Neural cell (in vitro differentiated cells): ENCODE measurements at regions not wholly inside any gene's neighbourhood (a gene's known extent, or its start where the extent isn't known, plus 50 kb on each side); places are given as distances from the start of the nearest gene placed in this dataset.
"Not testable (repeated sequence)": the region's sequence is repeated elsewhere in the genome, so short reads cannot be mapped to it uniquely, and the experiment has no call there.

Experiments used
- H2AFZ ChIP-seq: fragments of 200-600, 300-800 bp; sonication (generic), shearing (Covaris generic); 2 replicates; pipeline ENCODE4 v1.6.0; 2014; ENCODE audit warnings: low read depth, mild to moderate bottlenecking, antibody characterized with exemption, low read length, moderate library complexity
- H3F3A ChIP-seq: fragments of 200-600 bp; shearing (Covaris generic); 2 replicates; pipeline ENCODE4 v1.6.1; 2016; ENCODE audit warnings: mild to moderate bottlenecking, moderate library complexity, mixed read lengths, antibody characterized with exemption, low read length; ENCODE audit not compliant: insufficient read depth, poor library complexity, severe bottlenecking
- H3K27ac ChIP-seq: fragments of 200-600, 300-800 bp; sonication (generic), shearing (Covaris generic); 2 replicates; pipeline ENCODE4 v1.5.1; 2014; ENCODE audit warnings: mild to moderate bottlenecking, low read length, moderate library complexity
- H3K27me3 ChIP-seq: fragments of 300-800, 200-600 bp; sonication (generic), shearing (Covaris generic); 2 replicates; pipeline ENCODE4 v1.6.0; 2014; ENCODE audit warnings: mild to moderate bottlenecking, low read depth, low read length, moderate library complexity; ENCODE audit not compliant: insufficient read depth
- H3K36me3 ChIP-seq: fragments of 300-800, 200-600 bp; sonication (generic), shearing (Covaris generic); 2 replicates; pipeline ENCODE4 v1.5.1; 2014; ENCODE audit warnings: mild to moderate bottlenecking, antibody characterized with exemption, low read length, moderate library complexity; ENCODE audit not compliant: insufficient read depth
- H3K4me2 ChIP-seq: fragments of 300-800, 200-600 bp; sonication (generic), shearing (Covaris generic); 2 replicates; pipeline ENCODE4 v1.6.0; 2014; ENCODE audit warnings: mild to moderate bottlenecking, low read length
- H3K4me3 ChIP-seq: fragments of 300-800, 200-600 bp; sonication (generic), shearing (Covaris generic); 2 replicates; pipeline ENCODE4 v1.5.1; 2014; ENCODE audit warnings: mild to moderate bottlenecking, low read length, moderate library complexity
- H3K79me2 ChIP-seq: fragments of 200-600 bp; shearing (Covaris generic); replicated peaks from 2 replicates; pipeline ENCODE4 v1.6.0; 2014; ENCODE audit warnings: mild to moderate bottlenecking, low read length, moderate library complexity; ENCODE audit not compliant: insufficient read depth
- H3K9ac ChIP-seq: fragments of 300-800, 200-600 bp; sonication (generic), shearing (Covaris generic); 2 replicates; pipeline ENCODE4 v1.6.1; 2016; ENCODE audit warnings: mild to moderate bottlenecking, low read length, mixed read lengths
- H3K9me2 ChIP-seq: fragments of 200-600 bp; shearing (Covaris generic); 2 replicates; pipeline ENCODE4 v1.6.1; 2016; ENCODE audit warnings: mild to moderate bottlenecking, low read length, mixed read lengths; ENCODE audit not compliant: insufficient read depth
- H3K9me3 ChIP-seq: fragments of 200-600, 300-800 bp; sonication (generic), shearing (Covaris generic); 2 replicates; pipeline ENCODE4 v1.6.1; 2016; ENCODE audit warnings: mild to moderate bottlenecking, mixed run types, low read length, moderate library complexity, mixed read lengths
- H4K20me1 ChIP-seq: fragments of 200-600 bp; shearing (Covaris generic); 2 replicates; pipeline ENCODE4 v1.6.1; 2016; ENCODE audit warnings: mild to moderate bottlenecking, mixed run types; ENCODE audit not compliant: insufficient read depth
- EP300 ChIP-seq: fragments of 450-650 bp; conservative IDR thresholded peaks from 2 replicates; pipeline ENCODE4 v1.6.1; 2014; ENCODE audit warnings: antibody characterized with exemption, mild to moderate bottlenecking, moderate library complexity; ENCODE audit not compliant: poor library complexity, severe bottlenecking
- EZH2 ChIP-seq: fragments of 200-600, 300-800 bp; shearing (Covaris generic), sonication (generic); IDR thresholded peaks from 2 replicates; pipeline ENCODE4 v1.6.1; 2014; ENCODE audit warnings: antibody characterized with exemption, low read length, borderline replicate concordance, mild to moderate bottlenecking; ENCODE audit not compliant: insufficient read depth, poor library complexity, severe bottlenecking
- MXI1 ChIP-seq: fragments of 450-650 bp; conservative IDR thresholded peaks from 2 replicates; pipeline ENCODE4 v1.6.1; 2014; ENCODE audit warnings: antibody characterized with exemption, mild to moderate bottlenecking; ENCODE audit not compliant: poor library complexity, severe bottlenecking
- POLR2AphosphoS5 ChIP-seq: IDR thresholded peaks from 2 replicates; pipeline ENCODE4 v1.6.1; 2012
- RAD21 ChIP-seq: fragments of 450-650 bp; conservative IDR thresholded peaks from 2 replicates; pipeline ENCODE4 v1.6.1; 2014; ENCODE audit warnings: antibody characterized with exemption, mild to moderate bottlenecking, moderate library complexity
- REST ChIP-seq: IDR thresholded peaks from 2 replicates; pipeline ENCODE4 v1.6.1; 2012; ENCODE audit warnings: borderline replicate concordance
- SMC3 ChIP-seq: fragments of 450-650 bp; conservative IDR thresholded peaks from 2 replicates; pipeline ENCODE4 v1.6.1; 2014; ENCODE audit warnings: antibody characterized with exemption, mild to moderate bottlenecking, moderate library complexity; ENCODE audit not compliant: poor library complexity
- TAF1 ChIP-seq: IDR thresholded peaks from 2 replicates; pipeline ENCODE4 v1.6.1; 2012; ENCODE audit warnings: low read depth
- TF ChIP-seq, protein P1 (sequence below): fragments of 450-650 bp; IDR thresholded peaks from 2 replicates; pipeline ENCODE4 v1.5.1; 2014; ENCODE audit warnings: antibody characterized with exemption, mild to moderate bottlenecking, moderate library complexity; ENCODE audit not compliant: poor library complexity, severe bottlenecking

DNA sequence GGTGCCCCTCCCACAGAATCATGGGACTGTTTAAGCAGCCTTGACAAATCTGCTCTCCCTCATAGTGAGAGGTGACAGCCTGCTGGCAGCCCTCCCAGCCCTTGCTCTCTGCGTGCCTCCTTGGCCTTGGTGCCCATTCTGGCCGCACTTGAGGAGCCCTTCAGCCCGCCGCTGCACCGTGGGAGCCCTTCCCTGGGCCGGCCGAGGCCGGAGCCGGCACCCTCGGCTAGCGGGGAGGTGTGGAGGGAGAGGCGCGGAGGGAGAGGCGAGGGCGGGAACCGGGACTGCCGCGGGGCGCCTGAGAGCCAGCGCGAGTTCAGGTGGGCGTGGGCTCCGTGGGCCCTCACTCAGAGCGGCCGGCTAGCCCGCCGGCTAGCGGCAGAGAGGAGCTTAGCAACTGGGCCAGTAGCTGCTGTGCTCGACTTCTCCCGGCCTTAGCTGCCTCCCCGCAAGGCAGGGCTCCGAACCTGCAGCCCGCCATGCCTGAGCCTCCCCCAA, 125.9 kb upstream of the MYO10 start:
- H3K9me2 ChIP-seq, result no peaks in the 10 kb centered on the region
- H3K27me3 ChIP-seq, result no peaks in the 10 kb centered on the region
- no peaks in the 10 kb centered on the region for H3K79me2 ChIP-seq
- no peak overlapping the region for H3K27ac ChIP-seq
- no peak overlapping the region for H3K4me2 ChIP-seq
- no peaks in the 10 kb centered on the region for H4K20me1 ChIP-seq
- H3K9me3 ChIP-seq, result no peaks in the 10 kb centered on the region
- H3K9ac ChIP-seq, result no peak overlapping the region
- no peaks in the 10 kb centered on the region for H3K36me3 ChIP-seq
- no peaks in the 10 kb centered on the region for H3F3A ChIP-seq
- no peak overlapping the region for H2AFZ ChIP-seq
- TF ChIP-seq MXI1, result no peak
- no peak for TF ChIP-seq EZH2
- TF ChIP-seq RAD21, result no peak
- no peak for TF ChIP-seq SMC3
- TF ChIP-seq TAF1, result no peak
- TF ChIP-seq REST, result no peak
- no peak for TF ChIP-seq EP300
- TF ChIP-seq, protein P1, sequence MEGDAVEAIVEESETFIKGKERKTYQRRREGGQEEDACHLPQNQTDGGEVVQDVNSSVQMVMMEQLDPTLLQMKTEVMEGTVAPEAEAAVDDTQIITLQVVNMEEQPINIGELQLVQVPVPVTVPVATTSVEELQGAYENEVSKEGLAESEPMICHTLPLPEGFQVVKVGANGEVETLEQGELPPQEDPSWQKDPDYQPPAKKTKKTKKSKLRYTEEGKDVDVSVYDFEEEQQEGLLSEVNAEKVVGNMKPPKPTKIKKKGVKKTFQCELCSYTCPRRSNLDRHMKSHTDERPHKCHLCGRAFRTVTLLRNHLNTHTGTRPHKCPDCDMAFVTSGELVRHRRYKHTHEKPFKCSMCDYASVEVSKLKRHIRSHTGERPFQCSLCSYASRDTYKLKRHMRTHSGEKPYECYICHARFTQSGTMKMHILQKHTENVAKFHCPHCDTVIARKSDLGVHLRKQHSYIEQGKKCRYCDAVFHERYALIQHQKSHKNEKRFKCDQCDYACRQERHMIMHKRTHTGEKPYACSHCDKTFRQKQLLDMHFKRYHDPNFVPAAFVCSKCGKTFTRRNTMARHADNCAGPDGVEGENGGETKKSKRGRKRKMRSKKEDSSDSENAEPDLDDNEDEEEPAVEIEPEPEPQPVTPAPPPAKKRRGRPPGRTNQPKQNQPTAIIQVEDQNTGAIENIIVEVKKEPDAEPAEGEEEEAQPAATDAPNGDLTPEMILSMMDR, result no peak
- no peak for TF ChIP-seq POLR2AphosphoS5
- H3K4me3 ChIP-seq, result no peak overlapping the region

GRCh38 chr5:17062741-17063140, 126.7 kb upstream of the MYO10 start:
- not testable (repeated sequence) for H4K20me1 ChIP-seq, H3K27ac ChIP-seq, H3K27me3 ChIP-seq, H3K79me2 ChIP-seq, H3K9ac ChIP-seq, H3F3A ChIP-seq, H3K4me2 ChIP-seq, H3K4me3 ChIP-seq, H3K9me2 ChIP-seq, H3K36me3 ChIP-seq, H2AFZ ChIP-seq, H3K9me3 ChIP-seq

DNA sequence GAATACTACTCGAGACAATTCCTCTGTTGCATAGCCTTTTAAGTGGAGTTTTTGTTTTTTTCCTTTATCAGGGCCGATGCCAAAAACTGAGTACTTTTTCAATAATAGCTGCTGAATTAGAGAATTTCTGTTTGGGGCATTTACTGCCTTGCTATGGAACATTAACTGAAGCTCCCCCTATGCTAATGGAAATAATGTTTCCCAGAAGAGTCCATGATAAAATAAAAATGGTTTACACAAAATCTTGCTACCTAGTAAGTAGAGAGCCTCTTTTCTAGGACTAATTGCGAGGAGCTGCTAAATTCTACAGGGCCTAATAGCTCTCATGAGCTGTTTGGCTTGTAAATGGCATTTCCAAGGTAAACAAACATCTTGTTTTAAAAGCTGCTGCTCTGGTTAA, 128.2 kb upstream of the MYO10 start:
- no peaks in the 10 kb centered on the region for H3K9me3 ChIP-seq
- TF ChIP-seq POLR2AphosphoS5 (no peak), REST (no peak), SMC3 (no peak), MXI1 (no peak), TAF1 (no peak), EZH2 (no peak), RAD21 (no peak), EP300 (no peak)
- TF ChIP-seq, protein P1, result no peak
- no peaks in the 10 kb centered on the region for H3K9me2 ChIP-seq
- H3K36me3 ChIP-seq, result no peaks in the 10 kb centered on the region
- H3K4me2 ChIP-seq, result no peak overlapping the region
- no peaks in the 10 kb centered on the region for H4K20me1 ChIP-seq
- no peak overlapping the region for H3K4me3 ChIP-seq
- no peak overlapping the region for H2AFZ ChIP-seq
- no peak overlapping the region for H3K27ac ChIP-seq
- H3F3A ChIP-seq, result no peaks in the 10 kb centered on the region
- no peaks in the 10 kb centered on the region for H3K79me2 ChIP-seq
- no peak overlapping the region for H3K9ac ChIP-seq
- no peaks in the 10 kb centered on the region for H3K27me3 ChIP-seq
